Glutamatergic neuron (in vitro differentiated cells): ENCODE measurements at regions not wholly inside any gene's neighbourhood (a gene's known extent, or its start where the extent isn't known, plus 50 kb on each side); places are given as distances from the start of the nearest gene placed in this dataset.

Source experiments
- DNase-seq: peaks from one replicate; pipeline ENCODE4 v3.0.0; 2022
- H3K27ac Mint-ChIP-seq: one replicate; pipeline ENCODE4 v1.8.0; 2020; ENCODE audit warnings: mild to moderate bottlenecking, mixed read lengths, inconsistent platforms; ENCODE audit not compliant: unreplicated experiment
- H3K27me3 Mint-ChIP-seq: one replicate; pipeline ENCODE4 v1.8.0; 2020; ENCODE audit warnings: mild to moderate bottlenecking, moderate library complexity, mixed read lengths, inconsistent platforms; ENCODE audit not compliant: unreplicated experiment
- H3K36me3 Mint-ChIP-seq: one replicate; pipeline ENCODE4 v1.8.0; 2020; ENCODE audit warnings: mild to moderate bottlenecking, mixed read lengths, inconsistent platforms; ENCODE audit not compliant: unreplicated experiment
- H3K4me1 Mint-ChIP-seq: one replicate; pipeline ENCODE4 v1.8.0; 2020; ENCODE audit warnings: mild to moderate bottlenecking, low read depth, mixed read lengths, inconsistent platforms; ENCODE audit not compliant: unreplicated experiment
- H3K4me3 Mint-ChIP-seq: one replicate; pipeline ENCODE4 v1.8.0; 2020; ENCODE audit warnings: mild to moderate bottlenecking, mixed read lengths, inconsistent platforms; ENCODE audit not compliant: unreplicated experiment
- H3K9me3 Mint-ChIP-seq: one replicate; pipeline ENCODE4 v1.8.0; 2020; ENCODE audit warnings: mild to moderate bottlenecking, moderate library complexity, mixed read lengths, inconsistent platforms; ENCODE audit not compliant: unreplicated experiment
- TF ChIP-seq, protein P1 (sequence below): fragments of 200-600 bp; sonication (generic); IDR thresholded peaks from one replicate; pipeline ENCODE4 v1.5.0; 2021; ENCODE audit not compliant: partially characterized antibody, unreplicated experiment

DNA sequence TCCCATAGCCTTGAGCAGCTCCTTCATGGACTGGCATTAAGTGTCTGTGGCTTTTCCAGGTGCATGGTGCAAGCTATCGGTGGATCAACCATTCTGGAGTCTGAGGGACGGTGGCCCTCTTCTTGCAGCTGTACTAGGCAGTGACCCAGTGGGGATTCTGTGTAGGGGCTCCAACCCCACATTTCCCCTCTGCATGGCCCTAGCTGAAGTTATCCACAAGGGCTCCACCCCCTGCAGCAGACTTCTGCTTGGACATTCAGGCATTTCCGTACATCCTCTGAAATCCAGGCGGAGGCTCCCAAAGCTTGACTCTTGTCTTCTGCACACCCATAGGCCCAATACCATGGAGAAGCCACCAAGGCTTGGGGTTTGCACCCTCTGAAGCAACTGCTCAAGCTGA lies 89.3 kb upstream of the PGRMC2 start:
- no peak overlapping the region for H3K4me3 Mint-ChIP-seq
- H3K9me3 Mint-ChIP-seq, result no peaks in the 10 kb centered on the region
- DNase-seq, result no peak
- no peak overlapping the region for H3K27ac Mint-ChIP-seq
- H3K27me3 Mint-ChIP-seq, result no peaks in the 10 kb centered on the region
- H3K4me1 Mint-ChIP-seq, result no peaks in the 10 kb centered on the region
- H3K36me3 Mint-ChIP-seq, result peaks cover 4% of the 10 kb centered on the region
- TF ChIP-seq, protein P1, sequence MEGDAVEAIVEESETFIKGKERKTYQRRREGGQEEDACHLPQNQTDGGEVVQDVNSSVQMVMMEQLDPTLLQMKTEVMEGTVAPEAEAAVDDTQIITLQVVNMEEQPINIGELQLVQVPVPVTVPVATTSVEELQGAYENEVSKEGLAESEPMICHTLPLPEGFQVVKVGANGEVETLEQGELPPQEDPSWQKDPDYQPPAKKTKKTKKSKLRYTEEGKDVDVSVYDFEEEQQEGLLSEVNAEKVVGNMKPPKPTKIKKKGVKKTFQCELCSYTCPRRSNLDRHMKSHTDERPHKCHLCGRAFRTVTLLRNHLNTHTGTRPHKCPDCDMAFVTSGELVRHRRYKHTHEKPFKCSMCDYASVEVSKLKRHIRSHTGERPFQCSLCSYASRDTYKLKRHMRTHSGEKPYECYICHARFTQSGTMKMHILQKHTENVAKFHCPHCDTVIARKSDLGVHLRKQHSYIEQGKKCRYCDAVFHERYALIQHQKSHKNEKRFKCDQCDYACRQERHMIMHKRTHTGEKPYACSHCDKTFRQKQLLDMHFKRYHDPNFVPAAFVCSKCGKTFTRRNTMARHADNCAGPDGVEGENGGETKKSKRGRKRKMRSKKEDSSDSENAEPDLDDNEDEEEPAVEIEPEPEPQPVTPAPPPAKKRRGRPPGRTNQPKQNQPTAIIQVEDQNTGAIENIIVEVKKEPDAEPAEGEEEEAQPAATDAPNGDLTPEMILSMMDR, result no peak

DNA sequence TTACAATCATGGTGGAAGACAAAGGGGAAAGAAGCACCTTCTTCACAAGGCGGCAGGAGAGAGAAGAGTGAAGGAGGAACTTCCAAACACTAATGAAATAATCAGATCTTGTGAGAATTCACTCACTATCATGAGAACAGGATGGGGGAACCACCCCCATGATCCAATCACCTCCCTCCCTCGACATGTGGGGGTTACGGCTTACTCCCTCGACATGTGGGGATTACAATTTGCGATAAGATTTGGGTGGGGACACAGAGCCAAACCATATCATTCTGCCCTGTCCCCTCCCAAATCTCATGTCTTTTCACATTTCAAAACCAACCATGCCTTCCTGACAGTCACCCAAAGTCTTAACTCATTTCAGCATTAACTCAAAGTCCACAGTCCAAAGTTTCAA lies 88.7 kb upstream of the PGRMC2 start:
- Mint-ChIP-seq H3K27me3 (no peaks in the 10 kb centered on the region), H3K4me3 (no peak overlapping the region), H3K4me1 (no peaks in the 10 kb centered on the region), H3K27ac (no peak overlapping the region), H3K9me3 (no peaks in the 10 kb centered on the region), H3K36me3 (peaks cover 4% of the 10 kb centered on the region)
- no peak for DNase-seq
- TF ChIP-seq, protein P1, result no peak

DNA sequence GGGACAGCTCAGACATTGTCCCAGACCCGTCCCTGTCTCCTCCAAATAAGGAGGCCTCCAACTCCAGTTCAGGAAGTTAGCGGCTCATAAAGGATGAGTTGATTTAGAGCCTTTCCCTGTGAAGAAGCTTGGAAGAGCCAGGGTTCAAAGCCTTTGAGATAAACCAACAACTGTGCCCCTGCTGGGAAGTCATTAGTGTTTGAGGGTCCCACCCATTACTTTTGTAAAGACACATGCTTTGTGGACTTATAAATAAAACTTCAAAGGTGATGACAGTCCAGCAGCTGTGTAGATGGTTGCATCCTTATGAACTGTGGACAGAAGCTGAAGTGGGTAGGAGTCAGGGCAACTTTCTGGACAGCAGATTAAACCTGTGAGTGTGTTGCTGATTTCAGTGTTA lies 86.0 kb upstream of the PGRMC2 start:
- H3K9me3 Mint-ChIP-seq, result no peaks in the 10 kb centered on the region
- no peak overlapping the region for H3K4me3 Mint-ChIP-seq
- TF ChIP-seq, protein P1, result no peak
- no peaks in the 10 kb centered on the region for H3K4me1 Mint-ChIP-seq
- no peak for DNase-seq
- no peaks in the 10 kb centered on the region for H3K27me3 Mint-ChIP-seq
- H3K27ac Mint-ChIP-seq, result no peak overlapping the region
- H3K36me3 Mint-ChIP-seq, result peaks cover 9% of the 10 kb centered on the region

DNA sequence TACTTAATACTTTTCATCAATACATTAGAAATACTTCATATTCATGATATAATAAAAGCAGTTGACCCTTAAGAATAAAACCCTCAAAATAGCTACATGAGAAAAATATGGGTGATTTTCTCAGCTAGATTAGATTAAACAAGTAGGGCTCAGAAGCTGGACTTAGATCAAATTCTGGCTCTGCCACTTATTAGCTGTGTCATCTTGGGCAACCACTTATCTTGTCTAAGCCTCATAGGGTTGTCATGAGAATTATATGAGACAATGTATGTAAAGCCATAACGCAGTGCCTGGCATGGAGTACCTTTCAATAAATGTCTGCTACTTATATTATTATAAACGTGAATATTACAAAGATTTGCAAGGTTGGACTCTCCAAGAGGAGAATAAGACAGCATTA lies 84.3 kb upstream of the PGRMC2 start:
- H3K27ac Mint-ChIP-seq, result no peak overlapping the region
- no peaks in the 10 kb centered on the region for H3K4me1 Mint-ChIP-seq
- TF ChIP-seq, protein P1, result no peak
- no peak overlapping the region for H3K4me3 Mint-ChIP-seq
- peaks cover 5% of the 10 kb centered on the region for H3K36me3 Mint-ChIP-seq
- H3K9me3 Mint-ChIP-seq, result no peaks in the 10 kb centered on the region
- no peaks in the 10 kb centered on the region for H3K27me3 Mint-ChIP-seq
- no peak for DNase-seq

DNA sequence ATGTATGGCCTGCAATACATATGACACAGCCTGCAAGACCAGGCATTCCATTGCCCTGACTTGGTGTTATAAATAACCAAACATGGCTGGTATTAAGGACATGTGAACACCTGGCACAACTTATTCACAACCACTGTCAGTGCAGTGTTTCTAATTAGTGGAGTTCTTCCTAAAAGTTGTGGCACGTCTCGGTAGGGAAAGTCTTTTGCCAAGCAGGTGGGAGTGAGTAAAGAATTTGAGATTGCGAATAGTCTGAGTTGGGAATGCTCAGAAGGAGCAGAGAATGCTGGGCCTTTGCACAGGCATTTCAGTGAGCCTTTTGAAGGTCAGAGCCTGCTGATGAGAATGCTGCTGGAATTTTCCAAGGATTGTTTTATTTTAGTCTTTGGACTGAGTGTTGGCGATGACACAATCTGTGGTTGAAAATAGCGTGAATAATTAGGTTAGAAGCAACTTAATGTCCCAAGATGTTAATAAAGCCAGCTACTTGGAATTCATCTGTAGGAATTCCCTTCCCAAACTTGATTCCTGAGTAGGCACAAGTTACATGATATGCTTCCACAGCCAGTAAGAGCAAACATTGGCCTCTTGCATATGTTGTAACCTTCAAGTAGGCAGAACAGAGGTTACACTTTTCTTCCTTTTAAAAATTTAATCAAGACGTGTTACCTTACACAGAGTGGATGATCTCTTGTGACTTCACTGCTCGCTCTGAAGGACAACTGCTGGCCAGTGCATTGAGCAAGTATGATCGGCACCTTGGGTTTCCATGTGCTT lies 83.6 kb upstream of the PGRMC2 start:
- H3K4me1 Mint-ChIP-seq, result no peaks in the 10 kb centered on the region
- H3K27ac Mint-ChIP-seq, result no peak overlapping the region
- no peaks in the 10 kb centered on the region for H3K27me3 Mint-ChIP-seq
- H3K36me3 Mint-ChIP-seq, result peaks cover 5% of the 10 kb centered on the region
- H3K4me3 Mint-ChIP-seq, result no peak overlapping the region
- TF ChIP-seq, protein P1, result no peak
- H3K9me3 Mint-ChIP-seq, result no peaks in the 10 kb centered on the region
- DNase-seq, result no peak
